ENCODE measurements at regions not wholly inside any gene's neighbourhood (a gene's known extent, or its start where the extent isn't known, plus 50 kb on each side); places are given as distances from the start of the nearest gene placed in this dataset.

- DNase-seq (ENCODE audit: low spot score) (no peak), FAIRE-seq (no peak)
Measured at GRCh38 chr7:20932785-20933527, 146.3 kb upstream of the SP8 start.

GRCh38 chr7:20945451-20945850, 158.8 kb upstream of the SP8 start:
- no peak for FAIRE-seq

GRCh38 chr7:20952916-20953315, 166.2 kb upstream of the SP8 start:
- DNase-seq (ENCODE audit: low spot score) (no peak), FAIRE-seq (no peak)

More at GRCh38 chr7:20945451-20945850, 158.8 kb upstream of the SP8 start:
- no peak for DNase-seq (ENCODE audit: low spot score)

GRCh38 chr7:20954711-20955619, 168.3 kb upstream of the SP8 start:
- FAIRE-seq, result no peak
- DNase-seq (ENCODE audit: low spot score), result peak; percentile 18

- DNase-seq (ENCODE audit: low spot score) (no peak), FAIRE-seq (no peak)
Measured at GRCh38 chr7:20958572-20958971, 171.9 kb upstream of the SP8 start.

- FAIRE-seq (no peak), DNase-seq (ENCODE audit: low spot score) (no peak)
Measured at GRCh38 chr7:20959281-20959680, 172.6 kb upstream of the SP8 start.

GRCh38 chr7:20963556-20964280, 177.0 kb upstream of the SP8 start:
- DNase-seq (ENCODE audit: low spot score) (no peak), FAIRE-seq (no peak)

GRCh38 chr7:20964281-20964918, 177.7 kb upstream of the SP8 start:
- no peak for FAIRE-seq
- no peak for DNase-seq (ENCODE audit: low spot score)

- FAIRE-seq (no peak), DNase-seq (ENCODE audit: low spot score) (no peak)
Measured at GRCh38 chr7:20971219-20971618, 184.5 kb upstream of the SP8 start.

GRCh38 chr7:20980232-20980631, 193.5 kb upstream of the SP8 start:
- FAIRE-seq, result no peak
- DNase-seq (ENCODE audit: low spot score), result no peak

- no peak for FAIRE-seq
Measured at GRCh38 chr7:20980668-20981264, 194.1 kb upstream of the SP8 start.

GRCh38 chr7:20988340-20988739, 201.7 kb upstream of the SP8 start:
- no peak for DNase-seq (ENCODE audit: low spot score)
- no peak for FAIRE-seq

More at GRCh38 chr7:20980668-20981264, 194.1 kb upstream of the SP8 start:
- no peak for DNase-seq (ENCODE audit: low spot score)

GRCh38 chr7:20991544-20991943, 204.9 kb upstream of the SP8 start:
- FAIRE-seq, result no peak
- no peak for DNase-seq (ENCODE audit: low spot score)

- no peak for DNase-seq (ENCODE audit: low spot score)
- FAIRE-seq, result no peak
Measured at GRCh38 chr7:20993693-20994092, 207.0 kb upstream of the SP8 start.

GRCh38 chr7:20998309-20998708, 211.6 kb upstream of the SP8 start:
- DNase-seq (ENCODE audit: low spot score) (peak; percentile 57), FAIRE-seq (no peak)

- no peak for FAIRE-seq
- peak; percentile 25 for DNase-seq (ENCODE audit: low spot score)
Measured at GRCh38 chr7:21011153-21011552, 224.5 kb upstream of the SP8 start.

GRCh38 chr7:21013765-21014539, 227.3 kb upstream of the SP8 start:
- peak; percentile 65 for FAIRE-seq

GRCh38 chr7:21020667-21021066, 234.0 kb upstream of the SP8 start:
- DNase-seq (ENCODE audit: low spot score), result no peak
- FAIRE-seq, result no peak

More at GRCh38 chr7:21013765-21014539, 227.3 kb upstream of the SP8 start:
- DNase-seq (ENCODE audit: low spot score), result no peak

GRCh38 chr7:21023841-21024484, 237.3 kb upstream of the SP8 start:
- DNase-seq (ENCODE audit: low spot score), result no peak
- FAIRE-seq, result no peak

- FAIRE-seq (no peak), DNase-seq (ENCODE audit: low spot score) (no peak)
Measured at GRCh38 chr7:21024485-21024867, 237.8 kb upstream of the SP8 start.

Data from urothelium cell line (cell line).